MM.1S (cell line): ENCODE measurements at regions not wholly inside any gene's neighbourhood (a gene's known extent, or its start where the extent isn't known, plus 50 kb on each side); places are given as distances from the start of the nearest gene placed in this dataset.

Experiments used
- DNase-seq: peaks from one replicate; pipeline ENCODE4 v3.0.0-alpha.2; 2015
- H2AFZ ChIP-seq: fragments of 300-600 bp; sonication (generic); 2 replicates; pipeline ENCODE4 v1.6.0; 2016; ENCODE audit warnings: antibody characterized with exemption, low read length
- H3F3A ChIP-seq: fragments of 300-600 bp; sonication (generic); 2 replicates; pipeline ENCODE4 v1.6.1; 2016; ENCODE audit warnings: mild to moderate bottlenecking, antibody characterized with exemption, low read length, moderate library complexity, mixed read lengths; ENCODE audit not compliant: insufficient read depth
- H3K27ac ChIP-seq: fragments of 300-600 bp; sonication (generic); 2 replicates; pipeline ENCODE4 v1.5.1; 2016; ENCODE audit warnings: mild to moderate bottlenecking, low read length
- H3K27me3 ChIP-seq: fragments of 300-600 bp; sonication (generic); replicated peaks from 2 replicates; pipeline ENCODE4 v1.6.0; 2016; ENCODE audit warnings: low read length; ENCODE audit not compliant: insufficient read depth
- H3K36me3 ChIP-seq: fragments of 300-600 bp; sonication (generic); replicated peaks from 2 replicates; pipeline ENCODE4 v1.6.1; 2016; ENCODE audit warnings: mild to moderate bottlenecking, low read length, mixed read lengths; ENCODE audit not compliant: insufficient read depth
- H3K4me1 ChIP-seq: fragments of 300-600 bp; sonication (generic); 2 replicates; pipeline ENCODE4 v1.6.1; 2016; ENCODE audit warnings: low read length, mixed read lengths
- H3K4me2 ChIP-seq: fragments of 300-600 bp; sonication (generic); 2 replicates; pipeline ENCODE4 v1.6.0; 2016; ENCODE audit warnings: low read depth, low read length
- H3K4me3 ChIP-seq: fragments of 300-600 bp; sonication (generic); 2 replicates; pipeline ENCODE4 v1.5.1; 2016; ENCODE audit warnings: low read length, mixed read lengths
- H3K79me2 ChIP-seq: fragments of 300-600 bp; sonication (generic); 2 replicates; pipeline ENCODE4 v1.6.1; 2016; ENCODE audit warnings: mixed run types, low read length, mixed read lengths
- H3K9ac ChIP-seq: fragments of 300-600 bp; sonication (generic); 2 replicates; pipeline ENCODE4 v1.6.1; 2016; ENCODE audit warnings: low read length, mixed read lengths
- H3K9me2 ChIP-seq: fragments of 300-600 bp; sonication (generic); replicated peaks from 2 replicates; pipeline ENCODE4 v1.6.1; 2016; ENCODE audit warnings: mild to moderate bottlenecking, low read length, mixed read lengths; ENCODE audit not compliant: insufficient read depth
- H3K9me3 ChIP-seq: fragments of 300-600 bp; sonication (generic); replicated peaks from 2 replicates; pipeline ENCODE4 v1.6.1; 2016; ENCODE audit warnings: mild to moderate bottlenecking, low read length, mixed read lengths; ENCODE audit not compliant: insufficient read depth
- H4K20me1 ChIP-seq: fragments of 300-600 bp; sonication (generic); 2 replicates; pipeline ENCODE4 v1.6.1; 2016; ENCODE audit warnings: mild to moderate bottlenecking, low read length, moderate library complexity, mixed read lengths; ENCODE audit not compliant: insufficient read depth
- CTCF ChIP-seq: fragments of 300-600 bp; sonication (generic); IDR thresholded peaks from 2 replicates; pipeline ENCODE4 v1.5.1; 2016; ENCODE audit warnings: antibody characterized with exemption, low read length, mixed read lengths
- EZH2 ChIP-seq: fragments of 300-600 bp; sonication (generic); optimal IDR thresholded peaks from 2 replicates; pipeline ENCODE3; 2017; ENCODE audit warnings: low read depth, mild to moderate bottlenecking, antibody characterized with exemption, low read length, mixed read lengths
- EZH2phosphoT487 ChIP-seq: fragments of 300-600 bp; sonication (generic); IDR thresholded peaks from 2 replicates; pipeline ENCODE4 v1.6.1; 2018; ENCODE audit warnings: antibody characterized with exemption, low read length

GRCh38 chr4:141486375-141486997 lies 149.9 kb upstream of the IL15 start:
- Histone ChIP-seq H3K4me3 (no peak overlapping the region), H3F3A (no peaks in the 10 kb centered on the region), H2AFZ (no peak overlapping the region), H3K9me3 (no peaks in the 10 kb centered on the region), H3K4me2 (no peak overlapping the region), H4K20me1 (no peaks in the 10 kb centered on the region), H3K27me3 (no peaks in the 10 kb centered on the region), H3K27ac (no peak overlapping the region), H3K79me2 (no peaks in the 10 kb centered on the region), H3K36me3 (no peaks in the 10 kb centered on the region), H3K9me2 (no peaks in the 10 kb centered on the region), H3K9ac (no peak overlapping the region), H3K4me1 (no peaks in the 10 kb centered on the region)
- TF ChIP-seq EZH2, result no peak
- no peak for TF ChIP-seq CTCF
- DNase-seq, result no peak

- Histone ChIP-seq H3K36me3 (no peaks in the 10 kb centered on the region), H3F3A (no peaks in the 10 kb centered on the region), H3K9ac (no peak overlapping the region), H2AFZ (no peak overlapping the region), H3K27me3 (no peaks in the 10 kb centered on the region), H4K20me1 (no peaks in the 10 kb centered on the region), H3K9me2 (no peaks in the 10 kb centered on the region), H3K9me3 (no peaks in the 10 kb centered on the region), H3K4me1 (no peaks in the 10 kb centered on the region), H3K27ac (no peak overlapping the region), H3K4me3 (no peak overlapping the region), H3K4me2 (no peak overlapping the region), H3K79me2 (no peaks in the 10 kb centered on the region)
- TF ChIP-seq EZH2phosphoT487 (no peak), EZH2 (no peak), CTCF (no peak)
- DNase-seq, result no peak
Measured at GRCh38 chr4:141497627-141498026, 138.8 kb upstream of the IL15 start.

GRCh38 chr4:141499261-141499853 lies 137.0 kb upstream of the IL15 start:
- no peak overlapping the region for H2AFZ ChIP-seq
- DNase-seq, result no peak
- H3K4me2 ChIP-seq, result no peak overlapping the region
- no peak overlapping the region for H3K4me3 ChIP-seq
- no peaks in the 10 kb centered on the region for H3K9me2 ChIP-seq
- no peaks in the 10 kb centered on the region for H3K36me3 ChIP-seq
- TF ChIP-seq EZH2phosphoT487, result no peak
- no peaks in the 10 kb centered on the region for H4K20me1 ChIP-seq
- H3K9me3 ChIP-seq, result no peaks in the 10 kb centered on the region
- H3K27ac ChIP-seq, result no peak overlapping the region
- H3F3A ChIP-seq, result no peaks in the 10 kb centered on the region
- no peak overlapping the region for H3K9ac ChIP-seq
- no peaks in the 10 kb centered on the region for H3K4me1 ChIP-seq
- no peaks in the 10 kb centered on the region for H3K79me2 ChIP-seq
- no peaks in the 10 kb centered on the region for H3K27me3 ChIP-seq

GRCh38 chr4:141501395-141501794 lies 135.0 kb upstream of the IL15 start:
- H2AFZ ChIP-seq, result no peak overlapping the region
- no peak overlapping the region for H3K4me2 ChIP-seq
- H3K36me3 ChIP-seq, result no peaks in the 10 kb centered on the region
- H3K79me2 ChIP-seq, result no peaks in the 10 kb centered on the region
- TF ChIP-seq CTCF, result no peak
- no peak overlapping the region for H3K9ac ChIP-seq
- no peaks in the 10 kb centered on the region for H3K9me2 ChIP-seq
- DNase-seq, result no peak
- H3F3A ChIP-seq, result no peaks in the 10 kb centered on the region
- no peaks in the 10 kb centered on the region for H3K4me1 ChIP-seq
- H3K9me3 ChIP-seq, result no peaks in the 10 kb centered on the region
- no peaks in the 10 kb centered on the region for H3K27me3 ChIP-seq
- H3K4me3 ChIP-seq, result no peak overlapping the region
- H3K27ac ChIP-seq, result no peak overlapping the region
- H4K20me1 ChIP-seq, result no peaks in the 10 kb centered on the region
